CD14-positive monocyte (primary cell): ENCODE measurements at regions not wholly inside any gene's neighbourhood (a gene's known extent, or its start where the extent isn't known, plus 50 kb on each side); places are given as distances from the start of the nearest gene placed in this dataset.

Experiments
- DNase-seq, 3 donors: peaks; one replicate each; pipeline ENCODE4 v3.0.0-alpha.2; 2011 to 2022
- H2AFZ ChIP-seq: 2 replicates; pipeline ENCODE4 v1.6.0; 2012; ENCODE audit warnings: mild to moderate bottlenecking, low read depth, low read length, inconsistent platforms; ENCODE audit not compliant: insufficient read depth, poor library complexity, severe bottlenecking
- H3K27ac ChIP-seq, 2 donors: 1 replicate in 1 of 2; 2 replicates in 1 of 2; pipeline ENCODE4 v1.5.1; 2012 to 2013; ENCODE audit warnings: low read length in 2 of 2, control low read depth in 1 of 2, inconsistent platforms in 1 of 2, low read depth in 1 of 2, mild to moderate bottlenecking in 1 of 2
- H3K27me3 ChIP-seq, 2 donors: one replicate each; pipeline versions ENCODE4 v1.6.0 to v1.6.1; 2011 to 2013; ENCODE audit warnings: low read length in 2 of 2; ENCODE audit not compliant: control insufficient read depth in 2 of 2, insufficient read depth in 2 of 2
- H3K36me3 ChIP-seq, 2 donors: replicated peaks in 1 of 2; 1 replicate in 1 of 2; 2 replicates in 1 of 2; pipeline versions ENCODE4 v1.5.1 to v1.6.1; 2012 to 2013; ENCODE audit warnings: low read length in 2 of 2, control low read depth in 1 of 2, inconsistent platforms in 1 of 2, mild to moderate bottlenecking in 1 of 2; ENCODE audit not compliant: insufficient read depth in 2 of 2, control insufficient read depth in 1 of 2
- H3K4me1 ChIP-seq, 2 donors: 1 replicate in 1 of 2; 2 replicates in 1 of 2; pipeline versions ENCODE4 v1.5.1 to v1.6.1; 2012 to 2013; ENCODE audit warnings: low read length in 2 of 2, control low read depth in 1 of 2, inconsistent platforms in 1 of 2, mild to moderate bottlenecking in 1 of 2, moderate library complexity in 1 of 2; ENCODE audit not compliant: insufficient read depth in 2 of 2, control insufficient read depth in 1 of 2
- H3K4me2 ChIP-seq: replicated peaks from 2 replicates; pipeline ENCODE3; 2012; ENCODE audit warnings: low read length, moderate library complexity, mild to moderate bottlenecking; ENCODE audit not compliant: poor library complexity, severe bottlenecking; ENCODE audit errors: extremely low read depth
- H3K4me3 ChIP-seq, 3 experiments: fragments of 200-600 bp in 1 of 3; sonication (generic) in 1 of 3; replicated peaks in 1 of 3; 1 replicate in 2 of 3; 2 replicates in 1 of 3; pipeline ENCODE4 v1.5.1; 2011 to 2013; ENCODE audit warnings: low read length in 3 of 3, mild to moderate bottlenecking in 3 of 3, control low read depth in 2 of 3, low read depth in 2 of 3, inconsistent platforms in 1 of 3, moderate library complexity in 1 of 3
- H3K79me2 ChIP-seq: 2 replicates; pipeline ENCODE4 v1.6.0; 2012; ENCODE audit warnings: mild to moderate bottlenecking, control low read depth, inconsistent platforms, low read length, moderate library complexity; ENCODE audit not compliant: insufficient read depth
- H3K9ac ChIP-seq: 2 replicates; pipeline ENCODE4 v1.6.0; 2017; ENCODE audit warnings: low read length, mild to moderate bottlenecking; ENCODE audit not compliant: insufficient read depth, poor library complexity, severe bottlenecking
- H3K9me3 ChIP-seq, 2 donors: replicated peaks in 1 of 2; 1 replicate in 1 of 2; 2 replicates in 1 of 2; pipeline versions ENCODE4 v1.5.1 to v1.6.1; 2012 to 2013; ENCODE audit warnings: low read length in 2 of 2, control low read depth in 1 of 2; ENCODE audit not compliant: control insufficient read depth in 1 of 2, insufficient read depth in 1 of 2
- H4K20me1 ChIP-seq: 2 replicates; pipeline ENCODE4 v1.6.0; 2012; ENCODE audit warnings: mild to moderate bottlenecking, low read length, control low read depth, moderate library complexity; ENCODE audit not compliant: insufficient read depth
- H3K27ac Mint-ChIP-seq, 7 donors: one replicate each; pipeline ENCODE4 v1.8.0; 2020; ENCODE audit warnings: mild to moderate bottlenecking in 7 of 7, mixed read lengths in 7 of 7, moderate library complexity in 6 of 7, inconsistent platforms in 2 of 7
- H3K27me3 Mint-ChIP-seq, 3 donors: one replicate each; pipeline ENCODE4 v1.8.0; 2021 to 2022; ENCODE audit warnings: low read depth in 3 of 3, mild to moderate bottlenecking in 3 of 3, mixed read lengths in 3 of 3, moderate library complexity in 3 of 3, inconsistent platforms in 1 of 3
- H3K36me3 Mint-ChIP-seq, 2 donors: one replicate each; pipeline ENCODE4 v1.8.0; 2020; ENCODE audit warnings: mixed read lengths in 2 of 2, inconsistent platforms in 1 of 2, mild to moderate bottlenecking in 1 of 2
- H3K4me1 Mint-ChIP-seq: one replicate; pipeline ENCODE4 v1.8.0; 2020; ENCODE audit warnings: mild to moderate bottlenecking, mixed read lengths
- H3K4me3 Mint-ChIP-seq, 2 donors: one replicate each; pipeline ENCODE4 v1.8.0; 2020; ENCODE audit warnings: mild to moderate bottlenecking in 2 of 2, mixed read lengths in 2 of 2, moderate library complexity in 1 of 2
- H3K9me3 Mint-ChIP-seq, 7 donors: one replicate each; pipeline ENCODE4 v1.8.0; 2020 to 2022; ENCODE audit warnings: mixed read lengths in 7 of 7, mild to moderate bottlenecking in 6 of 7, moderate library complexity in 6 of 7, inconsistent platforms in 2 of 7
- WGBS: methylation state at CpG from one replicate; pipeline ENCODE4 v1.1.5; 2013; ENCODE audit warnings: missing lambda C conversion rate; ENCODE audit not compliant: insufficient coverage; 5-methylcytosine and 5-hydroxymethylcytosine counted together
- intact Hi-C, 2 donors: fragments of 100-400 bp; cut with micrococcal nuclease; formaldehyde crosslinking; loops; one replicate each; pipeline versions ENCODE4 v1.15.0 to v1.15.1; 2023
- TF ChIP-seq, protein P1 (sequence below): fragments of 200-600 bp; IDR thresholded peaks from one replicate; pipeline ENCODE4 v1.8.0; 2022; ENCODE audit warnings: antibody characterized with exemption, mild to moderate bottlenecking

DNA sequence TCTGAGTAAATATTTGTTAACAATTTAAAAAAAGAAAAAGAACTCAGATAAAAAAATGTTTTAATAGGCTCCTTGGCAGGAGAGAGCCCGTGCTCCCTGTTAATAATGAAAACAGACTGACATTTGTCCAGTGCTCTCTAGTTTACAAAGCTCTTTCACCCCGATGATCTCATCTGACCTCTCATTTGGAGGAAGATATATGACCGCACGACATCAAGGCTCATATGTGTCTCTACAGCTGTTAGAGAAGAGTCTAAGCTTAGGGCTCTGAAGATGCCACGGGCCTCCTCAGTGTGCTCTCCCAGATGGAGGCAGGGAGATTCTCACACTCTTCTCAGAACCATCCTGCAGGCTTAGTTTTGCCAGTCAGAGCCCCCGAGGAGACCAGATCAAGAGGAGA, 280.8 kb upstream of the IRX5 start:
- TF ChIP-seq, protein P1, sequence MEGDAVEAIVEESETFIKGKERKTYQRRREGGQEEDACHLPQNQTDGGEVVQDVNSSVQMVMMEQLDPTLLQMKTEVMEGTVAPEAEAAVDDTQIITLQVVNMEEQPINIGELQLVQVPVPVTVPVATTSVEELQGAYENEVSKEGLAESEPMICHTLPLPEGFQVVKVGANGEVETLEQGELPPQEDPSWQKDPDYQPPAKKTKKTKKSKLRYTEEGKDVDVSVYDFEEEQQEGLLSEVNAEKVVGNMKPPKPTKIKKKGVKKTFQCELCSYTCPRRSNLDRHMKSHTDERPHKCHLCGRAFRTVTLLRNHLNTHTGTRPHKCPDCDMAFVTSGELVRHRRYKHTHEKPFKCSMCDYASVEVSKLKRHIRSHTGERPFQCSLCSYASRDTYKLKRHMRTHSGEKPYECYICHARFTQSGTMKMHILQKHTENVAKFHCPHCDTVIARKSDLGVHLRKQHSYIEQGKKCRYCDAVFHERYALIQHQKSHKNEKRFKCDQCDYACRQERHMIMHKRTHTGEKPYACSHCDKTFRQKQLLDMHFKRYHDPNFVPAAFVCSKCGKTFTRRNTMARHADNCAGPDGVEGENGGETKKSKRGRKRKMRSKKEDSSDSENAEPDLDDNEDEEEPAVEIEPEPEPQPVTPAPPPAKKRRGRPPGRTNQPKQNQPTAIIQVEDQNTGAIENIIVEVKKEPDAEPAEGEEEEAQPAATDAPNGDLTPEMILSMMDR: no peak
- H3K9me3 ChIP-seq: no peaks in the 10 kb centered on the region
- no peaks in the 10 kb centered on the region for H3K79me2 ChIP-seq
- peak overlapping the region in 1 of 7 donors; percentile 52 for H3K27ac Mint-ChIP-seq
- H3K9ac ChIP-seq: no peak overlapping the region
- no peaks in the 10 kb centered on the region for H4K20me1 ChIP-seq
- WGBS: 96% methylated on average over 3 of the region's 6 CpGs
- no peaks in the 10 kb centered on the region for H3K4me1 ChIP-seq
- peaks cover 9 to 14% (median 13%) of the 10 kb centered on the region in 3 donors for H3K27me3 Mint-ChIP-seq
- H2AFZ ChIP-seq: no peak overlapping the region
- H3K36me3 ChIP-seq: no peaks in the 10 kb centered on the region
- H3K36me3 Mint-ChIP-seq: no peaks in the 10 kb centered on the region
- peaks cover 3% of the 10 kb centered on the region for H3K4me1 Mint-ChIP-seq
- H3K27me3 ChIP-seq: peaks cover 3 to 13% of the 10 kb centered on the region in 2 donors
- H3K9me3 Mint-ChIP-seq: peaks cover 0 to 12% (median 3%) of the 10 kb centered on the region in 7 donors
- H3K4me3 Mint-ChIP-seq: no peak overlapping the region
- H3K4me2 ChIP-seq: no peak overlapping the region
- DNase-seq: no peak
- H3K4me3 ChIP-seq: no peak overlapping the region
- H3K27ac ChIP-seq: no peak overlapping the region
- intact Hi-C loops: no loop called here

DNA sequence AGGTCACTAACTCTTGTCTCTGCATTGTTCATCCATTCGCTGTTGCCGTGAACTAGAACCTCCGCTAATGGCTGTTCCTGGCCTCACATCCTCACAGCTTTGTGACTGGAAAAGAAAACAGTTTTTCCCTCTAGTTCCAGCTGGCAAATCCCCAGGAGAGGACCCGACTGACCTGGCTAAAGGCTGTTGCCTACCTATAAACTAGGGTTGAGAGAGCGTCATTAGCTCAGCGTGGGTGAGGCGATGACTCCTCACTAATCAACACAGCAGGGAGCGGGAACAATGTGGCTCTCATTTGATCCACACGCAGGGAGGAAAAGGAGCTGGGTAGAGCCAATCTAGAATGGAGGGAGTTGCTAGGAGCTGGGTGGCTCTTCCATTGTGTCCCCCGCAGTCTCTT, 282.1 kb upstream of the IRX5 start:
- intact Hi-C loops: no loop called here
- no peaks in the 10 kb centered on the region for H4K20me1 ChIP-seq
- Mint-ChIP-seq H3K9me3 (peaks cover 0 to 12% (median 3%) of the 10 kb centered on the region in 7 donors), H3K4me1 (no peaks in the 10 kb centered on the region), H3K36me3 (no peaks in the 10 kb centered on the region), H3K4me3 (no peak overlapping the region), H3K27ac (no peak overlapping the region), H3K27me3 (peaks cover 4 to 9% (median 9%) of the 10 kb centered on the region in 3 donors)
- H3K4me2 ChIP-seq: no peak overlapping the region
- 59% methylated on average over 4 of the region's 10 CpGs for WGBS
- H3K79me2 ChIP-seq: no peaks in the 10 kb centered on the region
- H3K9ac ChIP-seq: no peak overlapping the region
- TF ChIP-seq, protein P1: no peak
- peaks cover 0 to 2% of the 10 kb centered on the region in 2 donors for H3K27me3 ChIP-seq
- no peak overlapping the region for H3K4me3 ChIP-seq
- DNase-seq: no peak
- H3K4me1 ChIP-seq: no peaks in the 10 kb centered on the region
- no peak overlapping the region for H2AFZ ChIP-seq
- H3K36me3 ChIP-seq: no peaks in the 10 kb centered on the region
- no peak overlapping the region for H3K27ac ChIP-seq
- H3K9me3 ChIP-seq: no peaks in the 10 kb centered on the region
